ENCODE measurements at regions not wholly inside any gene's neighbourhood (a gene's known extent, or its start where the extent isn't known, plus 50 kb on each side); places are given as distances from the start of the nearest gene placed in this dataset.

- ChIA-PET CTCF (no interaction called here), POLR2A (no interaction called here)
- H3K36me3 ChIP-seq (ENCODE audit: control insufficient read depth, insufficient read depth, low read length) = no peaks in the 10 kb centered on the region
- H3K27ac ChIP-seq (ENCODE audit: low read length) = peak overlapping the region; percentile 97
- H3K4me3 ChIP-seq (ENCODE audit: low read depth in 2 of 2, low read length in 2 of 2) = peak overlapping the region; percentile 39 to 53
- DNase-seq (ENCODE audit: low read depth, low spot score) (no peak), ATAC-seq (peak; percentile 61)
- in situ Hi-C loops (cut with HindIII; ENCODE audit: low pct_unique_long_range_greater_than_20kb, low sequenced_read_pairs) = no loop called here
- H3K4me1 ChIP-seq (ENCODE audit: control insufficient read depth, insufficient read depth, low read length) = peaks cover 20% of the 10 kb centered on the region
- no peaks in the 10 kb centered on the region for H3K27me3 ChIP-seq (ENCODE audit: control insufficient read depth, insufficient read depth, low read length)
- TF ChIP-seq POLR2AphosphoS5 (IDR thresholded peaks at IDR 0.05; ENCODE audit: low read depth, low read length) (no peak), CTCF (IDR thresholded peaks at IDR 0.05) (no peak), REST (IDR thresholded peaks at IDR 0.05; ENCODE audit: insufficient read depth in 1 of 2, low read depth in 2 of 2, low read length in 1 of 2) (no peak), TCF7L2 (IDR thresholded peaks at IDR 0.05; ENCODE audit: low read depth, low read length) (no peak), SIN3A (IDR thresholded peaks at IDR 0.05; ENCODE audit: borderline replicate concordance, insufficient read depth, low read depth, low read length) (no peak)
- no peaks in the 10 kb centered on the region; the same call in 1 of the 2 replicates for H3K9me3 ChIP-seq (ENCODE audit: control insufficient read depth, insufficient read depth, low read depth, low read length)
- intact Hi-C loops (cut with micrococcal nuclease; ENCODE audit: unreplicated experiment) = no loop called here
- no TSS peak for BruUV-seq (replicated peaks)
These were observed 65.6 kb upstream of the IRF2BP2 start for GRCh38 chr1:234675572-234675971.

GRCh38 chr1:234675006-234675405, 65.0 kb upstream of the IRF2BP2 start:
- H3K4me3 ChIP-seq (ENCODE audit: low read depth in 2 of 2, low read length in 2 of 2) = no peak overlapping the region
- in situ Hi-C loops (cut with HindIII; ENCODE audit: low pct_unique_long_range_greater_than_20kb, low sequenced_read_pairs) = no loop called here
- no TSS peak for BruUV-seq (replicated peaks)
- H3K9me3 ChIP-seq (ENCODE audit: control insufficient read depth, insufficient read depth, low read depth, low read length) = no peaks in the 10 kb centered on the region; the same call in 1 of the 2 replicates
- ChIA-PET POLR2A (no interaction called here), CTCF (no interaction called here)
- no peaks in the 10 kb centered on the region for H3K27me3 ChIP-seq (ENCODE audit: control insufficient read depth, insufficient read depth, low read length)
- intact Hi-C loops (cut with micrococcal nuclease; ENCODE audit: unreplicated experiment) = no loop called here
- H3K4me1 ChIP-seq (ENCODE audit: control insufficient read depth, insufficient read depth, low read length) = peaks cover 20% of the 10 kb centered on the region
- ATAC-seq (no peak), DNase-seq (ENCODE audit: low read depth, low spot score) (no peak)
- peak overlapping the region; percentile 97 for H3K27ac ChIP-seq (ENCODE audit: low read length)
- H3K36me3 ChIP-seq (ENCODE audit: control insufficient read depth, insufficient read depth, low read length) = no peaks in the 10 kb centered on the region
- no peak for TF ChIP-seq POLR2AphosphoS5 (IDR thresholded peaks at IDR 0.05; ENCODE audit: low read depth, low read length)
- no peak for TF ChIP-seq SIN3A (IDR thresholded peaks at IDR 0.05; ENCODE audit: borderline replicate concordance, insufficient read depth, low read depth, low read length)
- TF ChIP-seq TCF7L2 (IDR thresholded peaks at IDR 0.05; ENCODE audit: low read depth, low read length) = no peak
- TF ChIP-seq CTCF (IDR thresholded peaks at IDR 0.05) = no peak
- TF ChIP-seq REST (IDR thresholded peaks at IDR 0.05; ENCODE audit: insufficient read depth in 1 of 2, low read depth in 2 of 2, low read length in 1 of 2) = no peak

Measured in Panc1 (cell line).